ENCODE measurements at regions not wholly inside any gene's neighbourhood (a gene's known extent, or its start where the extent isn't known, plus 50 kb on each side); places are given as distances from the start of the nearest gene placed in this dataset.
"Not testable (repeated sequence)": the region's sequence is repeated elsewhere in the genome, so short reads cannot be mapped to it uniquely, and the experiment has no call there.

DNA sequence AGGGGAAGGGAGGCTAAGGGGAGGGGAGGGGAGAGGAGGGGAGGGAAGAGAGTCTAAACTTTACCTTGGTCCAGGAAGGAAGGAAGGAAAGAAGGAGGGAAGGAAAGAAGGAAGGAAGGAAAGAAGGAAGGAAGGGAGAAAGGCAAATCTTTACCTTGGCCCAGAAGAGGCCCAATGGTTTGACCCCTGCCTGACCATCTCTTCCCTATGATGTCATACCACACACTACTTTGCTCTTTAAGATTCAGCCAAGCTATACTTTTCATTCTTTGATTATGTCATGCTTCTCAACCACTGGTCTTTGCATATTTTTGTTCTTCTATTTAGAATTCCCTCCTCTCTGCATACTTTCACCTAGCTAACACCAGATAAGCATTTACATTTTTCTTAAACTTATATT lies 1077.5 kb downstream of the PCDH9 start:
- DNase-seq (ENCODE audit: low spot score), result no peak

- not testable (repeated sequence) for DNase-seq (ENCODE audit: low spot score)
Observed at GRCh38 chr13:66144357-66144756, 1085.8 kb downstream of the PCDH9 start.

DNA sequence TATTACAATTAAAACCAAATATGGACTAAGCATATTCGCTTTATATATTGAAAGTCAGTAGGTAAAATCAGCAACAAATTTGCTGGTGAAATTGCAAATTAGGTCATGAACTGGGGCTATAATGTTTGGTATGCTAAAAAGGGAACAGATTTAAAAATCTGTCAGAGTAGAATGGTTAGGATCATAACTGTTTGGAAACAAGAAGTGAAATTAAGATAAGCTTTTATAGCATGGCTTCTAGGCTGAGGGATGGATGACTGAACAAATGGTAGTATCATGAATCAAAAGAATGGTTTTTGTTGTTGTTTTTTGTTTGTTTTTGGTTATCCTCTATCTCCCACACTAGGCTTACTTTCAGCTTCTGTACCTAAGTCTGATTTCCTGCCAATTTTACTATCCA lies 1090.4 kb downstream of the PCDH9 start:
- no peak for DNase-seq (ENCODE audit: low spot score)

- no peak for DNase-seq (ENCODE audit: low spot score)
Observed at GRCh38 chr13:66139250-66139649, 1090.9 kb downstream of the PCDH9 start.

DNA sequence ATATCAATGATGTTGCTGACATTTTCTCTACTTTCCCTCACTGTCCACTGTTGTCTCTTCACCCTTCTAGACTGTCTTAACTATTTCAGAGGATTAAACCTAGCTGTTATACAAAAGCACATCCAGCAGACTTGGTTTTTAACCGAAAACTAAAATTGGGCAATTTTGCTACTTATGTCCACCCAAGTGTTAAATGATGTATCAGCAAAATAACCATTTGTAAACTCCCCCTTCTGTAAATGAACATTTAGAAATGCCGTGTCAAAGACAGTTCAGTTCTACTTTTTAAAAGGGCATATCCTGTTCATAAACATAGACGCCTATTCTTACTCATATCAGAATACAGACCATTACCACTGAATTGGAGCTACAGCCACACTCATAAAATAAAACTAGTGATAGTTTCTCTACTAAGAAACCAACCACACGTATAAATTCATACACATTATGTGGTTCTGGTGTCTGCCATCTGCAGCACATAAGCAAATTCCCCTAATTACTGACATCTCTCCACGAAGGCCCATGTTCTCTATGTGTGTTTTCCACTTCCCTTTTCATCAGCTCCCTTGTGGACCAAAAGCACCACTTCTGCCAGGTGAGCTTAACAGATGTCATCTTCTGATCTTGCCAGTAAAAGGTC lies 1091.8 kb downstream of the PCDH9 start:
- no peak for DNase-seq (ENCODE audit: low spot score)

DNA sequence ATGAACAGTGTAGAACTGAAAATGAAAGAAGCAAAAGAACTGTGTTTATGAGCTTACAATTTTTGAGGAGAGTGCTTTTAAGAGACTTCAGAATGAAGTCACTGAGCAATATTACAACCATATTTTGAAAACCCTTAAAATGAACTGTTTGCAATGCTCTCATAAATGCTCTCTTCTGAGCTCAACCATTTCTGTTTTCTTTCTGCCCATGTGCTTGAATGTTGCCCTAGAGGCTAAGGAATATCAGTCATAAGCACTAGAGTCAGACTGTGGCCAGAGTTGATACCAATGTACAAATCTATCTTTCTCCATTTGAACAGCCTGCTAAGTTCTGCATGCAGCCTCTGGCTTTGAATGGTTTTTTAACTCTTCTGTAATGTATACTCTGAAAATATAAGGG lies 1092.8 kb downstream of the PCDH9 start:
- no peak for DNase-seq (ENCODE audit: low spot score)

- DNase-seq (ENCODE audit: low spot score), result no peak
Observed at GRCh38 chr13:66128692-66129269, 1101.4 kb downstream of the PCDH9 start.

- no peak for DNase-seq (ENCODE audit: low spot score)
Observed at GRCh38 chr13:66128201-66128600, 1101.9 kb downstream of the PCDH9 start.

DNA sequence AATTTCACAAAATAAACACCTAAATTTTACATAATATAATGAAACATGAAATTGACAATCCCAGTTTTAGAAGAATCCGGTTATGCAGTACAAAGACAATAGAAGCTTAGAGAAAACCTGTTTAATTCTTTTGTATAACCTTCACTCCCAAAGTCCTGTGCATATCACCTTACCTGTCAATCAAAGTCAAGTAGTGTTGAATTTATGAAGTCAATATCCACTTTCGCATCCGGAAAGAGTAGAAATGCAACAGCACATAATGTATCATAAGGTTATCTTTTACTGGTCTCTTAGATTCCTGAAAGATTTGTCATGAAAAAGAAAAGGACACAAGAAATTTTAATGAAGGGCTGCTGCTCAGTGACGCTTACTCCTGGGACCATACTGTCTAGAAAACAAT lies 1112.6 kb downstream of the PCDH9 start:
- DNase-seq (ENCODE audit: low spot score), result no peak

GRCh38 chr13:66113882-66114526 lies 1116.1 kb downstream of the PCDH9 start:
- DNase-seq (ENCODE audit: low spot score), result no peak

DNA sequence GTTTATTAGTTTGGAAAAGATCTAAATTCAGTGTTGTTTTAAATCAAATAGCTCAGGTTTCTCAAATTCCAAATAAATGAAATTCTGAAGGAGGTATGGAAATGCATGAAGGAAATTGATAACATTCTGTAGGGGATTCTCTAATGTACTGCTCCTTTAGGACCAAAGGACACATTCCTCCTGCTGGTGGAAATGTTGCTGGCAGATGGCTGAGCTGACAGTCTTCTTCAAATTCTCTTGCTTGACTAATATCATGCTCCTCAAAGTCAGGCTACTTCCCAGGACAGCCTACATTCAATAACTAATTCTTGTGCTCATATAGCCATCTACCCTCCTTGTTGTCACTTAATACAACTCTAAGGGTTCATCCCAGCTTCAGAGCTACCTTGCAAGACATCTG lies 1118.5 kb downstream of the PCDH9 start:
- DNase-seq (ENCODE audit: low spot score), result no peak

DNA sequence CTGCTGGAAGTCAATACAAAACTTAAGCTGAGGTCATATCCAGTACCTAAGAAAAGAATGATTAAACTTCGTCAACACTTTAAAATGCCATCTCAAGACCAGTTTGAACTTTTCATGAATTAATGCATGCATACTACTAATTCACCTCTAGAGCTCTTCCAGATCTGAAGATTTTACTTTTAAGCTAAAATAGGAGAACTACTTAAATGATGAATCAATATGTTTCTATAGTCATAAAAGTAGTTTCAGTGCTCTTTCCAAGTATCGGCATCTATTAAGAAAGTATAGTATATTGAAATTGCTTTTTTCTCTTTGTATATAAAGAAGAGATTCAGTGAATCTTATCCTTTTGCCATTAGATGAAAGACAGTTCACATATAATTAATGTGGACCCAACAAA lies 1123.9 kb downstream of the PCDH9 start:
- no peak for DNase-seq (ENCODE audit: low spot score)

DNA sequence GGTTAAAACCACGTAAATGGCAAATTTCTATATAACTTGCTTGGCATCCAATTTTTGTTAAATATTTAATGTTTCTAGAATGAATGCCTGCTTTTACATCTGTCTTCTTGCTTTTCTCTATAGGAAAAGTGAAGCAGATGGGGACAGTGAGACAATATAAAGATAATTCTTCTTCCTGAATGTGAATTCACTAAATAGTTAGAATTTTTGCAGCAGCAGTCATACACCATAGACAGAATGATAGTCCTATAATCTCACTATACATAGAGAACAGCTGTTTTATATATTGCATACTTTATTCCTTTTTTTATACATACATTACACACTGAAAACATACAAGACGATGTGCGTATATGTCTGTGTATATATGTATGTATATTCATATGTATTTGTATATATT lies 1127.3 kb downstream of the PCDH9 start:
- DNase-seq (ENCODE audit: low spot score), result no peak

- DNase-seq (ENCODE audit: low spot score), result no peak
Observed at GRCh38 chr13:66099825-66100224, 1130.3 kb downstream of the PCDH9 start.

GRCh38 chr13:66098931-66099628 lies 1131.1 kb downstream of the PCDH9 start:
- no peak for DNase-seq (ENCODE audit: low spot score)

DNA sequence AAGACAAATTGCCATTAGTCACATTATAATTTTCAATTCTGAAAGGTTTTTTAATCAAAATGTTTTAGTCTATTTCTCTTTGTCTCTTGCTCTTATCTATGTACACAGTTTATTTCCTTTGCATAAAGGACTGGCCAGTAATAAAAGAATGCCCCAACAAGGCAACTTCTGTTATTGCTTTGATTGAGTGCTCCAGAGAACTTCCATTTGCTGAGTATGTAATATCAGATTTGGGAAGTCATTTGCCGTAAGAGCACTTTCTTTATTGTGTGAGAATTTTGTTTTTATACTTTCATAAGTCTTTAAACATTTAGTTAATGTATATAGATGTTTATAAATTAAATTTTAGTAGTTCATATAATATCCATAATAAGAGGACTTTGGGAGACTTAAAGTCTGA lies 1140.4 kb downstream of the PCDH9 start:
- DNase-seq (ENCODE audit: low spot score), result no peak

GRCh38 chr13:66087269-66087710 lies 1142.8 kb downstream of the PCDH9 start:
- DNase-seq (ENCODE audit: low spot score), result no peak

- no peak for DNase-seq (ENCODE audit: low spot score)
Observed at GRCh38 chr13:66077132-66077689, 1152.9 kb downstream of the PCDH9 start.

DNA sequence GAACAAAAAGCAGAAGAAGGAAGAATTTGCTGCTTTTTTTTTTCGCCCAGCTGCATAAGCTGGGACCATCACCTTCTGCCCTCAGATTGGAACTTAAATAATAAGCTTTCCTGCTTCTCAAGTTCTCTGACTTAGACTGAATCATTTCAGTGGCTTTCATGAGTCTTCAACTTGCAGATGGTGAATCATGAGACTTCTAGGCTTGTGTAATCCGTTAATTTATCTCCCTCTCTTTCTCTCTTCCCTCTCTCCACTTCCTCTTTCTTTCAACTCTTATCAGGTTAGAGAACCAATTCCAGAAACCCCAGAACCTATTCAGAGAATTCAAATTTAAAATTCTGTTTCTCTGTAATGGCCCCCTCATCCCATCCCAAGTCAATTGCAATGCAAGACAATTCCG lies 1153.7 kb downstream of the PCDH9 start:
- no peak for DNase-seq (ENCODE audit: low spot score)

DNA sequence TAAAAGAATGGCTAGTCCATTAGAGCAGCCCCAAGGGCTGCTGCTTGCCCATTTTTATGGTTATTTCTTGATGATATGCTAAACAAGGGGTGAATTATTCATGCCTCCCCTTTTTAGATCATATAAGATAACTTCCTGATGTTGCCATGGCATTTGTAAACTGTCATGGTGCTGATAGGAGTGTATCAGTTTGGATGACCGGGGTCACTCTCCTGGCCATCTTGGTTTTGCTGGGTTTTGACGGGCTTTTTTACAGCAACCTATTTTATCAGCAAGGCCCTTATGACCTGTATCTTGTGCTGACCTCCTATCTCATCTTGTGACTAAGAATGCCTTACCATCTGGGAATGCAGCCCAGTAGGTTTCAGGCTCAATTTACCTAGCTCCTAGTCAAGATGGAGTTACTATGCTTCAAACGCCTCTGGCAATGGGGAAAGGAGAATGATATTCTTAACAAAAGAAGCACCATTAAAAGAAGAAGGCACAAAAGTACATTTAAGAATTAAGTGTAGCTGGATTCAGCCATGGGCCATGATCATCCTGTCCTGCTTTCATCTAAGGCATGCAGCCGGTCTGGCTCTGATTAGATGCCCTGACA lies 1156.0 kb downstream of the PCDH9 start:
- DNase-seq (ENCODE audit: low spot score), result no peak

DNA sequence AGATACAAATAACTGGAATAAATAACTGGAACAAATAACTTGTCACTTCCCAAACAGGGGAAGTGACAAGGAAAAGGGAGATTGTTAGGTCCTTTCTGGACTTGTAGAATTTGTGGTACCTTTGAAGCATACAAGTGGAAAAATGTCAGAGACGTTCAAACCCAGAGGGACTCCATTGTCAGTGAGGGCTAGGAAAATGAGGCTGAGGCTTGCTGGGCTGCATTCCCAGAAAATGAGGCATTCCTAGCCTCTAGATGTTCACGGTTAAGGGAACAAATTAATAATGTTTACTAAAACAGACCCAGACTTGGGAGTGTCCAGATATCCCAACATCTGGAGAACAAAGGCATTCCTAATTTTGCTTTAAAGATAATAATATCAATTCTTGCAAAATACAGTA lies 1158.0 kb downstream of the PCDH9 start:
- DNase-seq (ENCODE audit: low spot score), result not testable (repeated sequence)

- DNase-seq (ENCODE audit: low spot score), result no peak
Observed at GRCh38 chr13:66071608-66072007, 1158.5 kb downstream of the PCDH9 start.
